SK-N-SH (cell line): ENCODE measurements at regions not wholly inside any gene's neighbourhood (a gene's known extent, or its start where the extent isn't known, plus 50 kb on each side); places are given as distances from the start of the nearest gene placed in this dataset.

Experiments used
- CTCF ChIA-PET: fragments of 300-600, 350-600 bp; formaldehyde crosslinking; extraction: SDS; loops from one replicate; lab custom pipeline; 2021; lab: Yijun Ruan, JAX
- POLR2A ChIA-PET: fragments of 350-600 bp; sonication (Branson Sonifier 250); formaldehyde crosslinking; extraction: SDS; loops from one replicate; lab custom pipeline; 2020; ENCODE audit warnings: antibody characterized with exemption, inconsistent platforms; lab: Yijun Ruan, JAX
- DNase-seq: peaks from one replicate; pipeline ENCODE4 v3.0.0; 2012
- H2AFZ ChIP-seq: fragments of 200-600 bp; sonication (generic); 2 replicates; pipeline ENCODE4 v1.8.1; 2016; ENCODE audit warnings: antibody characterized with exemption, mild to moderate bottlenecking, low read depth
- H3F3A ChIP-seq: fragments of 200-600 bp; sonication (generic); replicated peaks from 2 replicates; pipeline ENCODE3; 2016; ENCODE audit warnings: antibody characterized with exemption, mild to moderate bottlenecking; ENCODE audit not compliant: insufficient read depth
- H3K27ac ChIP-seq, 2 experiments: fragments of 200-500 bp in 1 of 2; fragments of 200-600 bp in 1 of 2; sonication (Bioruptor generic) in 1 of 2; sonication (generic), shearing (Covaris generic) in 1 of 2; 2 replicates each; pipeline versions ENCODE4 v1.5.1 to v1.6.1; 2014 to 2016; ENCODE audit warnings: low read depth in 2 of 2, inconsistent platforms in 1 of 2, low read length in 1 of 2, mild to moderate bottlenecking in 1 of 2, mixed read lengths in 1 of 2
- H3K27me3 ChIP-seq: fragments of 200-600 bp; sonication (generic), shearing (Covaris generic); 2 replicates; pipeline ENCODE4 v1.6.1; 2016; ENCODE audit warnings: mixed run types; ENCODE audit not compliant: insufficient read depth
- H3K36me3 ChIP-seq, 2 experiments: fragments of 200-500 bp in 1 of 2; fragments of 200-600 bp in 1 of 2; sonication (Bioruptor generic) in 1 of 2; sonication (generic) in 1 of 2; replicated peaks in 1 of 2; 2 replicates each; pipeline versions ENCODE3 to v1.5.1; 2014 to 2016; ENCODE audit warnings: low read length in 1 of 2, mild to moderate bottlenecking in 1 of 2; ENCODE audit not compliant: insufficient read depth in 2 of 2, control insufficient read depth in 1 of 2
- H3K4me1 ChIP-seq, 2 experiments: fragments of 200-500 bp in 1 of 2; fragments of 200-600 bp in 1 of 2; sonication (Bioruptor generic) in 1 of 2; sonication (generic), shearing (Covaris generic) in 1 of 2; 2 replicates each; pipeline versions ENCODE4 v1.5.1 to v1.6.1; 2014 to 2016; ENCODE audit warnings: low read depth in 1 of 2, low read length in 1 of 2, mixed run types in 1 of 2; ENCODE audit not compliant: insufficient read depth in 2 of 2, control insufficient read depth in 1 of 2
- H3K4me2 ChIP-seq: fragments of 200-600 bp; sonication (generic), shearing (Covaris generic); 2 replicates; pipeline ENCODE4 v1.6.1; 2017; ENCODE audit warnings: mixed run types
- H3K4me3 ChIP-seq, 2 experiments: fragments of 200-500 bp in 1 of 2; fragments of 200-600 bp in 1 of 2; sonication (Bioruptor generic) in 1 of 2; sonication (generic), shearing (Covaris generic) in 1 of 2; 2 replicates each; pipeline versions ENCODE4 v1.5.1 to v1.8.1; 2014 to 2016; ENCODE audit warnings: low read depth in 2 of 2, inconsistent platforms in 1 of 2, low read length in 1 of 2, mild to moderate bottlenecking in 1 of 2, mixed read lengths in 1 of 2, moderate library complexity in 1 of 2
- H3K79me2 ChIP-seq: fragments of 200-600 bp; sonication (generic); 2 replicates; pipeline ENCODE4 v1.8.1; 2017; ENCODE audit warnings: mild to moderate bottlenecking; ENCODE audit not compliant: insufficient read depth
- H3K9ac ChIP-seq: fragments of 200-600 bp; sonication (generic); 2 replicates; pipeline ENCODE4 v1.6.1; 2017; ENCODE audit warnings: mixed run types
- H3K9me2 ChIP-seq: fragments of 200-600 bp; sonication (generic); 2 replicates; pipeline ENCODE4 v1.6.1; 2017; ENCODE audit warnings: mixed run types
- H3K9me3 ChIP-seq: fragments of 200-600 bp; sonication (generic); 2 replicates; pipeline ENCODE4 v1.6.1; 2017; ENCODE audit warnings: mixed run types, mild to moderate bottlenecking, moderate library complexity
- H4K20me1 ChIP-seq: fragments of 200-600 bp; sonication (generic); 2 replicates; pipeline ENCODE4 v1.6.1; 2017; ENCODE audit warnings: mild to moderate bottlenecking, mixed run types; ENCODE audit not compliant: insufficient read depth
- ELF1 ChIP-seq: IDR thresholded peaks from 2 replicates; pipeline ENCODE4 v1.4.0; 2012
- EP300 ChIP-seq, 2 experiments: IDR thresholded peaks; 2 replicates each; pipeline versions ENCODE4 v1.4.0 to v1.6.1; 2012; ENCODE audit warnings: borderline replicate concordance in 1 of 2, low read depth in 1 of 2, low read length in 1 of 2
- FOSL2 ChIP-seq: IDR thresholded peaks from 2 replicates; pipeline ENCODE4 v1.4.0; 2012; ENCODE audit warnings: low read depth, mild to moderate bottlenecking, moderate library complexity, borderline replicate concordance
- GABPA ChIP-seq: IDR thresholded peaks from 2 replicates; pipeline ENCODE4 v1.4.0; 2012; ENCODE audit warnings: low read depth, mild to moderate bottlenecking
- GATA2 ChIP-seq: sonication (generic); formaldehyde crosslinking; IDR thresholded peaks from 2 replicates; pipeline ENCODE4 v1.5.0; 2020; ENCODE audit warnings: mild to moderate bottlenecking, missing genetic modification reagents
- JUND ChIP-seq: IDR thresholded peaks from 2 replicates; pipeline ENCODE4 v1.4.0; 2012
- MXI1 ChIP-seq: IDR thresholded peaks from 2 replicates; pipeline ENCODE4 v1.6.1; 2012; ENCODE audit warnings: mild to moderate bottlenecking, low read depth, low read length, improper control_type of control experiment
- POLR2AphosphoS5 ChIP-seq: IDR thresholded peaks from 2 replicates; pipeline ENCODE4 v1.6.1; 2012; ENCODE audit warnings: low read depth, low read length
- RCOR1 ChIP-seq: fragments of 150-350 bp; IDR thresholded peaks from 2 replicates; pipeline ENCODE4 v1.6.1; 2017; ENCODE audit warnings: antibody characterized with exemption, low read length
- RFX5 ChIP-seq: IDR thresholded peaks from 2 replicates; pipeline ENCODE4 v1.6.1; 2012; ENCODE audit warnings: mild to moderate bottlenecking, improper control_type of control experiment, low read length
- RXRA ChIP-seq: IDR thresholded peaks from 2 replicates; pipeline ENCODE4 v1.4.0; 2012; ENCODE audit warnings: low read depth, mild to moderate bottlenecking, borderline replicate concordance
- SIN3A ChIP-seq: IDR thresholded peaks from 2 replicates; pipeline ENCODE4 v1.6.1; 2012; ENCODE audit warnings: low read depth, mild to moderate bottlenecking, low read length, moderate library complexity, borderline replicate concordance
- TCF12 ChIP-seq: IDR thresholded peaks from 2 replicates; pipeline ENCODE4 v1.4.0; 2012
- WGBS: methylation state at CpG from one replicate; pipeline ENCODE4 v1.1.6; 2017; ENCODE audit warnings: low lambda C conversion rate; 5-methylcytosine and 5-hydroxymethylcytosine counted together
- TF ChIP-seq, protein P1 (sequence below): IDR thresholded peaks from 2 replicates; pipeline ENCODE4 v1.4.0; 2012; ENCODE audit warnings: low read depth, borderline replicate concordance
- TF ChIP-seq, protein P2 (sequence below): IDR thresholded peaks from 2 replicates; pipeline ENCODE4 v1.6.1; 2012; ENCODE audit warnings: mild to moderate bottlenecking, low read depth, low read length, moderate library complexity
- TF ChIP-seq, protein P3 (sequence below): IDR thresholded peaks from 2 replicates; pipeline ENCODE4 v1.4.0; 2012; ENCODE audit warnings: low read depth, borderline replicate concordance
- TF ChIP-seq, protein P4 (sequence below): IDR thresholded peaks from 2 replicates; pipeline ENCODE4 v1.4.0; 2012; ENCODE audit warnings: low read depth
- TF ChIP-seq, protein P5 (sequence below): IDR thresholded peaks from 2 replicates; pipeline ENCODE4; 2012
- TF ChIP-seq, protein P6 (sequence below): fragments of 150-350 bp; IDR thresholded peaks from 2 replicates; pipeline ENCODE4 v1.6.1; 2016; ENCODE audit warnings: mild to moderate bottlenecking, low read depth, low read length

DNA sequence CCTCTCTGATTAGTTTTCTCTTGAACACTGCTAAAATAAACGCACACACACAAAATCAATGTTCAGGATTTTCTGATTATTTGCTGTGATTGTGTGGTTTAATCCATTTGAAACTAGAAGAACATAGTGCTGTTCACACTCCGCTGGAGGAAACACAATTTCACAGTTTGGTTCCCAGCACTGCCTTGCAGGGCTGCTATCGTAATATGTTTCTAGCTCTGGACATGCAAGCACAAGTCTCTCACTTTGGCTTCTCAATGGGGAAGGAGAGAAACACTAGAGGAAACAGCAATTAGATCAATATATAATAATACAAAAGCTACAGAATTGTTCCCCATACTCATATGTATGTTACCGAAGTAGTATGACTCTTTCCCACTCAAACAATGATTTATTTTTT lies 299.5 kb downstream of the NSUN3 start:
- Histone ChIP-seq H4K20me1 (no peaks in the 10 kb centered on the region), H3K9me3 (no peaks in the 10 kb centered on the region), H3F3A (no peaks in the 10 kb centered on the region), H3K4me2 (no peak overlapping the region), H2AFZ (no peak overlapping the region), H3K4me1 (no peaks in the 10 kb centered on the region; a peak in 1 of 4 replicates), H3K27ac (no peak overlapping the region; a peak in 1 of 4 replicates), H3K79me2 (no peaks in the 10 kb centered on the region), H3K36me3 (no peaks in the 10 kb centered on the region), H3K9ac (no peak overlapping the region), H3K9me2 (no peaks in the 10 kb centered on the region), H3K4me3 (no peak overlapping the region), H3K27me3 (no peaks in the 10 kb centered on the region)
- TF ChIP-seq GATA2 (CRISPR knock-in tag) (no peak), MXI1 (no peak), GABPA (no peak), FOSL2 (no peak), SIN3A (no peak), TCF12 (no peak), RCOR1 (no peak), RXRA (no peak), ELF1 (no peak), EP300 (IDR thresholded peaks at IDR 0.05; ENCODE audit: borderline replicate concordance in 1 of 2, low read depth in 1 of 2, low read length in 1 of 2) (no peak), RFX5 (no peak), JUND (no peak), POLR2AphosphoS5 (no peak)
- TF ChIP-seq, protein P1, sequence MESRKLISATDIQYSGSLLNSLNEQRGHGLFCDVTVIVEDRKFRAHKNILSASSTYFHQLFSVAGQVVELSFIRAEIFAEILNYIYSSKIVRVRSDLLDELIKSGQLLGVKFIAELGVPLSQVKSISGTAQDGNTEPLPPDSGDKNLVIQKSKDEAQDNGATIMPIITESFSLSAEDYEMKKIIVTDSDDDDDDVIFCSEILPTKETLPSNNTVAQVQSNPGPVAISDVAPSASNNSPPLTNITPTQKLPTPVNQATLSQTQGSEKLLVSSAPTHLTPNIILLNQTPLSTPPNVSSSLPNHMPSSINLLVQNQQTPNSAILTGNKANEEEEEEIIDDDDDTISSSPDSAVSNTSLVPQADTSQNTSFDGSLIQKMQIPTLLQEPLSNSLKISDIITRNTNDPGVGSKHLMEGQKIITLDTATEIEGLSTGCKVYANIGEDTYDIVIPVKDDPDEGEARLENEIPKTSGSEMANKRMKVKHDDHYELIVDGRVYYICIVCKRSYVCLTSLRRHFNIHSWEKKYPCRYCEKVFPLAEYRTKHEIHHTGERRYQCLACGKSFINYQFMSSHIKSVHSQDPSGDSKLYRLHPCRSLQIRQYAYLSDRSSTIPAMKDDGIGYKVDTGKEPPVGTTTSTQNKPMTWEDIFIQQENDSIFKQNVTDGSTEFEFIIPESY, result no peak
- TF ChIP-seq, protein P2, sequence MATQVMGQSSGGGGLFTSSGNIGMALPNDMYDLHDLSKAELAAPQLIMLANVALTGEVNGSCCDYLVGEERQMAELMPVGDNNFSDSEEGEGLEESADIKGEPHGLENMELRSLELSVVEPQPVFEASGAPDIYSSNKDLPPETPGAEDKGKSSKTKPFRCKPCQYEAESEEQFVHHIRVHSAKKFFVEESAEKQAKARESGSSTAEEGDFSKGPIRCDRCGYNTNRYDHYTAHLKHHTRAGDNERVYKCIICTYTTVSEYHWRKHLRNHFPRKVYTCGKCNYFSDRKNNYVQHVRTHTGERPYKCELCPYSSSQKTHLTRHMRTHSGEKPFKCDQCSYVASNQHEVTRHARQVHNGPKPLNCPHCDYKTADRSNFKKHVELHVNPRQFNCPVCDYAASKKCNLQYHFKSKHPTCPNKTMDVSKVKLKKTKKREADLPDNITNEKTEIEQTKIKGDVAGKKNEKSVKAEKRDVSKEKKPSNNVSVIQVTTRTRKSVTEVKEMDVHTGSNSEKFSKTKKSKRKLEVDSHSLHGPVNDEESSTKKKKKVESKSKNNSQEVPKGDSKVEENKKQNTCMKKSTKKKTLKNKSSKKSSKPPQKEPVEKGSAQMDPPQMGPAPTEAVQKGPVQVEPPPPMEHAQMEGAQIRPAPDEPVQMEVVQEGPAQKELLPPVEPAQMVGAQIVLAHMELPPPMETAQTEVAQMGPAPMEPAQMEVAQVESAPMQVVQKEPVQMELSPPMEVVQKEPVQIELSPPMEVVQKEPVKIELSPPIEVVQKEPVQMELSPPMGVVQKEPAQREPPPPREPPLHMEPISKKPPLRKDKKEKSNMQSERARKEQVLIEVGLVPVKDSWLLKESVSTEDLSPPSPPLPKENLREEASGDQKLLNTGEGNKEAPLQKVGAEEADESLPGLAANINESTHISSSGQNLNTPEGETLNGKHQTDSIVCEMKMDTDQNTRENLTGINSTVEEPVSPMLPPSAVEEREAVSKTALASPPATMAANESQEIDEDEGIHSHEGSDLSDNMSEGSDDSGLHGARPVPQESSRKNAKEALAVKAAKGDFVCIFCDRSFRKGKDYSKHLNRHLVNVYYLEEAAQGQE, result no peak
- TF ChIP-seq, protein P3, sequence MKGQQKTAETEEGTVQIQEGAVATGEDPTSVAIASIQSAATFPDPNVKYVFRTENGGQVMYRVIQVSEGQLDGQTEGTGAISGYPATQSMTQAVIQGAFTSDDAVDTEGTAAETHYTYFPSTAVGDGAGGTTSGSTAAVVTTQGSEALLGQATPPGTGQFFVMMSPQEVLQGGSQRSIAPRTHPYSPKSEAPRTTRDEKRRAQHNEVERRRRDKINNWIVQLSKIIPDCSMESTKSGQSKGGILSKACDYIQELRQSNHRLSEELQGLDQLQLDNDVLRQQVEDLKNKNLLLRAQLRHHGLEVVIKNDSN, result no peak
- TF ChIP-seq, protein P4, sequence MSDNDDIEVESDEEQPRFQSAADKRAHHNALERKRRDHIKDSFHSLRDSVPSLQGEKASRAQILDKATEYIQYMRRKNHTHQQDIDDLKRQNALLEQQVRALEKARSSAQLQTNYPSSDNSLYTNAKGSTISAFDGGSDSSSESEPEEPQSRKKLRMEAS, result no peak
- TF ChIP-seq, protein P5, sequence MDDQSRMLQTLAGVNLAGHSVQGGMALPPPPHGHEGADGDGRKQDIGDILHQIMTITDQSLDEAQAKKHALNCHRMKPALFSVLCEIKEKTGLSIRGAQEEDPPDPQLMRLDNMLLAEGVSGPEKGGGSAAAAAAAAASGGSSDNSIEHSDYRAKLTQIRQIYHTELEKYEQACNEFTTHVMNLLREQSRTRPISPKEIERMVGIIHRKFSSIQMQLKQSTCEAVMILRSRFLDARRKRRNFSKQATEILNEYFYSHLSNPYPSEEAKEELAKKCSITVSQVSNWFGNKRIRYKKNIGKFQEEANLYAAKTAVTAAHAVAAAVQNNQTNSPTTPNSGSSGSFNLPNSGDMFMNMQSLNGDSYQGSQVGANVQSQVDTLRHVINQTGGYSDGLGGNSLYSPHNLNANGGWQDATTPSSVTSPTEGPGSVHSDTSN, result no peak
- TF ChIP-seq, protein P6, sequence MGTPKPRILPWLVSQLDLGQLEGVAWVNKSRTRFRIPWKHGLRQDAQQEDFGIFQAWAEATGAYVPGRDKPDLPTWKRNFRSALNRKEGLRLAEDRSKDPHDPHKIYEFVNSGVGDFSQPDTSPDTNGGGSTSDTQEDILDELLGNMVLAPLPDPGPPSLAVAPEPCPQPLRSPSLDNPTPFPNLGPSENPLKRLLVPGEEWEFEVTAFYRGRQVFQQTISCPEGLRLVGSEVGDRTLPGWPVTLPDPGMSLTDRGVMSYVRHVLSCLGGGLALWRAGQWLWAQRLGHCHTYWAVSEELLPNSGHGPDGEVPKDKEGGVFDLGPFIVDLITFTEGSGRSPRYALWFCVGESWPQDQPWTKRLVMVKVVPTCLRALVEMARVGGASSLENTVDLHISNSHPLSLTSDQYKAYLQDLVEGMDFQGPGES, result no peak
- ChIA-PET POLR2A (no interaction called here), CTCF (no interaction called here)
- 59% methylated on average over 4 of the region's 4 CpGs for WGBS
- no peak for DNase-seq
